ENCODE measurements at regions not wholly inside any gene's neighbourhood (a gene's known extent, or its start where the extent isn't known, plus 50 kb on each side); places are given as distances from the start of the nearest gene placed in this dataset.

DNA sequence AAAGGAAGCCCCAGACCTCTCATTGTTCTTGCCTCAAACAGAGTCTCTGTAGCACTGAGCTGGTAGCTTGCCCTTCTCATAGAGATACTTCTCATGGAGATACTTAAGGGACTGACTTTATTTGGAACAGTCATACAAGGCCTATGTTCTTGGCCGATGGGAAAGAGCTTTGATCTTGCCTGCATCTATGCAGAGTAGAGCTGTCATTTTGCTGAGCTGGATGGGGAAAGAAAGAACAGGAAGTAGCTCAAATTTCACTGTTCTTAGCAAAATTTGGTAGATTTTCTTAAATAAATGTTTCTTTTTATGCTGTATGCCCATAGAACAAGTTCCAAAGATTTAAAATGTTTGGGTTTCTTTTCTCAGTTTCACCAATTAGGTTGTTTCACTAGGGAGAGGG is 119.3 kb upstream of the SEC61G start:
- TF ChIP-seq, protein P1, sequence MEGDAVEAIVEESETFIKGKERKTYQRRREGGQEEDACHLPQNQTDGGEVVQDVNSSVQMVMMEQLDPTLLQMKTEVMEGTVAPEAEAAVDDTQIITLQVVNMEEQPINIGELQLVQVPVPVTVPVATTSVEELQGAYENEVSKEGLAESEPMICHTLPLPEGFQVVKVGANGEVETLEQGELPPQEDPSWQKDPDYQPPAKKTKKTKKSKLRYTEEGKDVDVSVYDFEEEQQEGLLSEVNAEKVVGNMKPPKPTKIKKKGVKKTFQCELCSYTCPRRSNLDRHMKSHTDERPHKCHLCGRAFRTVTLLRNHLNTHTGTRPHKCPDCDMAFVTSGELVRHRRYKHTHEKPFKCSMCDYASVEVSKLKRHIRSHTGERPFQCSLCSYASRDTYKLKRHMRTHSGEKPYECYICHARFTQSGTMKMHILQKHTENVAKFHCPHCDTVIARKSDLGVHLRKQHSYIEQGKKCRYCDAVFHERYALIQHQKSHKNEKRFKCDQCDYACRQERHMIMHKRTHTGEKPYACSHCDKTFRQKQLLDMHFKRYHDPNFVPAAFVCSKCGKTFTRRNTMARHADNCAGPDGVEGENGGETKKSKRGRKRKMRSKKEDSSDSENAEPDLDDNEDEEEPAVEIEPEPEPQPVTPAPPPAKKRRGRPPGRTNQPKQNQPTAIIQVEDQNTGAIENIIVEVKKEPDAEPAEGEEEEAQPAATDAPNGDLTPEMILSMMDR (IDR thresholded peaks at IDR 0.05): no peak
- TF ChIP-seq EZH2 (IDR thresholded peaks at IDR 0.05): no peak

Data from neural progenitor cell (in vitro differentiated cells).